CD4-positive, alpha-beta memory T cell (primary cell): ENCODE measurements at regions not wholly inside any gene's neighbourhood (a gene's known extent, or its start where the extent isn't known, plus 50 kb on each side); places are given as distances from the start of the nearest gene placed in this dataset.

Experiments
- CTCF ChIA-PET: fragments of 350-600 bp; sonication (Branson Sonifier 250); formaldehyde crosslinking; loops from one replicate; lab custom pipeline; 2021; ENCODE audit warnings: inconsistent platforms; ENCODE audit not compliant: partially characterized antibody; lab: Charles Lee
- POLR2A ChIA-PET: fragments of 350-600 bp; sonication (Branson Sonifier 250); formaldehyde crosslinking; loops from one replicate; lab custom pipeline; 2021; ENCODE audit not compliant: partially characterized antibody; lab: Charles Lee
- DNase-seq, 5 donors: peaks; one replicate each; pipeline versions ENCODE4 v3.0.0 to v3.0.0-alpha.2; 2020 to 2022; ENCODE audit warnings: mixed read lengths in 1 of 5
- H3K27ac ChIP-seq: one replicate; pipeline ENCODE4 v1.7.0; 2013; ENCODE audit warnings: low read depth, low read length
- H3K27me3 ChIP-seq: 2 replicates; pipeline ENCODE4 v1.7.0; 2013; ENCODE audit warnings: mild to moderate bottlenecking, low read length, moderate library complexity; ENCODE audit not compliant: insufficient read depth
- H3K36me3 ChIP-seq: 2 replicates; pipeline ENCODE4 v1.7.0; 2013; ENCODE audit warnings: mild to moderate bottlenecking, low read length, moderate library complexity; ENCODE audit not compliant: insufficient read depth
- H3K4me1 ChIP-seq: 2 replicates; pipeline ENCODE4 v1.7.0; 2013; ENCODE audit warnings: mild to moderate bottlenecking, low read length, moderate library complexity; ENCODE audit not compliant: insufficient read depth
- H3K4me3 ChIP-seq, 2 donors: one replicate each; pipeline ENCODE4 v1.7.0; 2013; ENCODE audit warnings: low read length in 2 of 2, mild to moderate bottlenecking in 1 of 2
- H3K9me3 ChIP-seq, 2 donors: one replicate each; pipeline ENCODE4 v1.7.0; 2013; ENCODE audit warnings: low read length in 2 of 2, control low read depth in 1 of 2; ENCODE audit not compliant: control insufficient read depth in 1 of 2
- H3K27ac Mint-ChIP-seq, 7 donors: one replicate each; pipeline ENCODE4 v1.8.0; 2020 to 2021; ENCODE audit warnings: mixed read lengths in 7 of 7, mild to moderate bottlenecking in 6 of 7, inconsistent platforms in 3 of 7, moderate library complexity in 3 of 7
- H3K27me3 Mint-ChIP-seq, 2 donors: one replicate each; pipeline ENCODE4 v1.8.0; 2020 to 2021; ENCODE audit warnings: mixed read lengths in 2 of 2
- H3K36me3 Mint-ChIP-seq, 2 donors: one replicate each; pipeline ENCODE4 v1.8.0; 2020 to 2021; ENCODE audit warnings: mixed read lengths in 2 of 2, inconsistent platforms in 1 of 2, mild to moderate bottlenecking in 1 of 2
- H3K4me1 Mint-ChIP-seq, 4 donors: one replicate each; pipeline ENCODE4 v1.8.0; 2020 to 2021; ENCODE audit warnings: mixed read lengths in 4 of 4, mild to moderate bottlenecking in 1 of 4
- H3K4me3 Mint-ChIP-seq, 8 donors: one replicate each; pipeline ENCODE4 v1.8.0; 2020 to 2021; ENCODE audit warnings: mixed read lengths in 8 of 8, mild to moderate bottlenecking in 7 of 8, moderate library complexity in 6 of 8, inconsistent platforms in 3 of 8
- H3K9me3 Mint-ChIP-seq, 8 donors: one replicate each; pipeline ENCODE4 v1.8.0; 2020 to 2021; ENCODE audit warnings: mixed read lengths in 8 of 8, mild to moderate bottlenecking in 5 of 8, inconsistent platforms in 3 of 8, moderate library complexity in 1 of 8
- intact Hi-C: fragments of 100-400 bp; cut with micrococcal nuclease; formaldehyde crosslinking; loops from one replicate; pipeline ENCODE4 v1.15.1; 2023

DNA sequence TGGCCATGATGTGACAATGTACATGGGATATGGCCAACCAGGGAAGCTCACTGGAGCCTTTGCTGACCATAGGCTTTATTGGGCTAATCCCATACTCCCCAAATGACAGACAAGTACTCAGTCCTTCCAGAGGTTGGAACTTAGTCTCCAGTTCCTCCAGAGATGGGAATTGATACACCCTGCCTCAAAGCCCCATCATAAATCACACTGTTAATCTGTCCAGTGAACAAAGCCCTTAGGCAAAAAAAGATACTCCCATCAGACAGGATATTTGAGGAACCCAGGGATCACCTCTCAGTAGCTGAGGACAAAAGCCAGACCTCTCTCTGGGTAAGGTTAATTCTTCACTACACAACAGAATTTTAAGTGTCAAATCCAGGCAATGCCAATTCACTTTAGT, 247.5 kb upstream of the CDH20 start:
- Mint-ChIP-seq H3K4me3 (no peak overlapping the region), H3K9me3 (peaks cover 0 to 8% (median 0%) of the 10 kb centered on the region in 8 donors), H3K36me3 (no peaks in the 10 kb centered on the region), H3K4me1 (no peaks in the 10 kb centered on the region), H3K27me3 (no peaks in the 10 kb centered on the region), H3K27ac (no peak overlapping the region)
- Histone ChIP-seq H3K4me1 (no peaks in the 10 kb centered on the region), H3K9me3 (no peaks in the 10 kb centered on the region), H3K36me3 (no peaks in the 10 kb centered on the region), H3K4me3 (no peak overlapping the region), H3K27ac (no peak overlapping the region), H3K27me3 (no peaks in the 10 kb centered on the region)
- intact Hi-C loops = no loop called here
- CTCF ChIA-PET = no interaction called here
- DNase-seq = no peak
- POLR2A ChIA-PET = no interaction called here

DNA sequence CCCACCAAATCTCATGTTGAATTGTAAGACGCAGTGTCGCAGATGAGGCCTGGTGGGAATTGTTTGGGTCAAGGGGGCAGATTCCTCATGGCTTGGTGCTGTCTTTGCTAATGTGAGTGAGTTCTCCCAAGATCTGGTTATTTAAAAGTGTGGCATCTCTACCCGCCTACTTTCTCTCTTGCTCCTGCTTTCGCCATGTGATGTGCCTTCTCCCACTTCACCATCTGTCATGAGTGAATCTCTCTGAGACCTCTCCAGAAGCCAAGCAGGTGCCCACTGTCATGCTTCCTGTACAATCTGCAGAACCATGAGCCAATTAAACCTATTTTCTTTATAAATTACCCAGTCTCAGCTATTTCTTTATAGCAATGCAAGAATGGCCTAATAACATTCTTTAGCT, 246.6 kb upstream of the CDH20 start:
- no peak for DNase-seq
- Mint-ChIP-seq H3K27ac (no peak overlapping the region), H3K36me3 (no peaks in the 10 kb centered on the region), H3K4me3 (no peak overlapping the region), H3K27me3 (no peaks in the 10 kb centered on the region), H3K4me1 (no peaks in the 10 kb centered on the region), H3K9me3 (peaks cover 0 to 8% (median 0%) of the 10 kb centered on the region in 8 donors)
- POLR2A ChIA-PET = no interaction called here
- no peaks in the 10 kb centered on the region for H3K27me3 ChIP-seq
- no peak overlapping the region for H3K27ac ChIP-seq
- intact Hi-C loops = no loop called here
- CTCF ChIA-PET = no interaction called here
- no peaks in the 10 kb centered on the region for H3K36me3 ChIP-seq
- H3K4me1 ChIP-seq = no peaks in the 10 kb centered on the region
- no peaks in the 10 kb centered on the region for H3K9me3 ChIP-seq
- H3K4me3 ChIP-seq = no peak overlapping the region

DNA sequence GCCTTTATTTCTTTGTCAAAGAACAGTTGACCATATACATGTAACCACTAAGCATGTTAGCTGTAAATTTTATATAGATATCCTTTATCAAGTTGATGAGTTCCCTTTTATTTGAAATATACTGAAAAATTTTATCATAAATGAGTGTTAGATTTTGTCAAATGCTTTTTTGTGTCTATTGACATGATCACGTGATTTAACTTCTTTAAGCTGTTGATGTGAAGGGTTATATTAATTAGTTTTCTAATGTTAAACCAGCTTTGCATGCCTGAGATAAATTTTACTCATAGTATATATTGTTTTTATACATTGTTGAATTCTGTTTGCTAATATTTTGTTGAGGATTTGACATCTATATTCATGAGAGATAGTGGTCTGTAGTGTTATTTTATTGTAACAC, 241.9 kb upstream of the CDH20 start:
- DNase-seq = no peak

DNA sequence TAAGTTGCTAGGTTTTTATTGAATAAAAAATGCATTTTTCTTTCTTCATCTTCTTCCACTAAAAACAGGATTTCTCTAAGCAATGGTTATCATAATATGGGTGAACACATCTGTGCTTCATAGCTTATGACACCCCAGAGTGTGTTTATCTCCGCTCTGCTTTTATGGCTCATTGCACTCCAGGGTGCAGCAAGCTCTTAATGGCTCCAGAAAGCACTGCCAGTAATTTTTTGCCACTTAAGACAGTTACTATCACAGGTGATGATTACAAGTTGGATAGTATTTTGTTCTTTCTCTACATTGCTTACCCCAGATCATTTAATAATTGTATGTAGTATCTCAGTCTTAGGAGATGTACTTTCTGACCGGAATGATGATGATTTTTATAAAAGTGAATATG, 239.3 kb upstream of the CDH20 start:
- Mint-ChIP-seq H3K4me3 (no peak overlapping the region), H3K27me3 (no peaks in the 10 kb centered on the region), H3K9me3 (peaks cover 0 to 5% (median 0%) of the 10 kb centered on the region in 8 donors), H3K36me3 (no peaks in the 10 kb centered on the region), H3K4me1 (no peaks in the 10 kb centered on the region), H3K27ac (no peak overlapping the region)
- intact Hi-C loops = no loop called here
- CTCF ChIA-PET = no interaction called here
- H3K4me1 ChIP-seq = no peaks in the 10 kb centered on the region
- no peak overlapping the region for H3K27ac ChIP-seq
- H3K27me3 ChIP-seq = no peaks in the 10 kb centered on the region
- DNase-seq = no peak
- H3K9me3 ChIP-seq = no peaks in the 10 kb centered on the region
- POLR2A ChIA-PET = no interaction called here
- H3K36me3 ChIP-seq = no peaks in the 10 kb centered on the region
- no peak overlapping the region for H3K4me3 ChIP-seq

More for the DNA sequence above, 241.9 kb upstream of the CDH20 start:
- no peaks in the 10 kb centered on the region for H3K36me3 ChIP-seq
- H3K4me3 ChIP-seq = no peak overlapping the region
- no peaks in the 10 kb centered on the region for H3K36me3 Mint-ChIP-seq
- no peaks in the 10 kb centered on the region for H3K4me1 ChIP-seq
- CTCF ChIA-PET = no interaction called here
- H3K9me3 Mint-ChIP-seq = peaks cover 0 to 5% (median 0%) of the 10 kb centered on the region in 8 donors
- no peaks in the 10 kb centered on the region for H3K27me3 ChIP-seq
- H3K4me3 Mint-ChIP-seq = no peak overlapping the region
- no peaks in the 10 kb centered on the region for H3K9me3 ChIP-seq
- H3K27ac ChIP-seq = no peak overlapping the region
- H3K4me1 Mint-ChIP-seq = no peaks in the 10 kb centered on the region
- POLR2A ChIA-PET = no interaction called here
- intact Hi-C loops = no loop called here
- no peaks in the 10 kb centered on the region for H3K27me3 Mint-ChIP-seq
- no peak overlapping the region for H3K27ac Mint-ChIP-seq

DNA sequence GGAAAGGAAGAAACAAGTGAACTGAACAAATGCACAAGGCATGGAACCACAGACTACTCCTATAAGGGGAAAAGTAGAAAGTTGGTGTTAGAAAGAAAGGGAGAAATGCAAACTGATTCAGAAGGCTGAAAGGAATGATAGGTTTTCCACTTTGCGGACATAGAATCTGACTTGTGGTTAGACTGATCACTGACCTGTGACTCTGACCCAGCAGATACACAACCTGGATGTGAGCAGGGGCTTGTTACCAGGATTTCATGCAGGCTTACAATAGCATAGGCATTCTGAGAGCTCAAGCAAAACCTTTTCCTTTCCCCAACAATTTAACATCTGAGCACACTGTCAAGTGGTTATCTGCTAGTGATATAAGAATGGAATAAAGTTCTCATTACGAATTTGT, 237.0 kb upstream of the CDH20 start:
- CTCF ChIA-PET = interaction anchor here (0.9 kb wide), 1 partner anchor 9 kb away, joined by 3 read pairs; no protein-coding TSS in a partner anchor
- H3K4me1 ChIP-seq = no peaks in the 10 kb centered on the region
- Mint-ChIP-seq H3K27ac (no peak overlapping the region), H3K27me3 (no peaks in the 10 kb centered on the region), H3K36me3 (no peaks in the 10 kb centered on the region), H3K9me3 (peaks cover 0 to 7% (median 3%) of the 10 kb centered on the region in 8 donors), H3K4me1 (no peaks in the 10 kb centered on the region), H3K4me3 (no peak overlapping the region)
- H3K4me3 ChIP-seq = no peak overlapping the region
- H3K27me3 ChIP-seq = no peaks in the 10 kb centered on the region
- no peak for DNase-seq
- POLR2A ChIA-PET = no interaction called here
- intact Hi-C loops = no loop called here
- H3K9me3 ChIP-seq = no peaks in the 10 kb centered on the region
- H3K36me3 ChIP-seq = no peaks in the 10 kb centered on the region
- no peak overlapping the region for H3K27ac ChIP-seq

DNA sequence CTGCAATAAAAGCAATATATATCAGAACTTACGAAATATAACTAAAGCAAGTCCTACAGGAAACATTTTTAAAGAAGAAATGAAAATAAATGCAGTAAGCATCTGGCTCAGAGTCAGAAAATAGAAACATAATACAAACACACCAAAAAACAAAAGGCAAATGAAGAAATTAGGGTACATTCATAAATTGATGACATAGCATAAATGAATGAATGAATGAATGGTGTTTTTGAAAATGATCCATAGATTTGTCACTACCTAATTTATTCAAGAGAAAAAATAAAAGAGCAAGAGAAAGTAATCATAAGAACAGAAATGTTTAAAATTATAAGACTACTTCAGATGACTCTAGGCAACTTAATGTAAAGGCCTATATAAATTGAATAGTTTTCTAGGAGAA, 226.1 kb upstream of the CDH20 start:
- POLR2A ChIA-PET = no interaction called here
- no peak overlapping the region for H3K4me3 ChIP-seq
- DNase-seq = no peak
- H3K27me3 ChIP-seq = no peaks in the 10 kb centered on the region
- no peaks in the 10 kb centered on the region for H3K27me3 Mint-ChIP-seq
- no peaks in the 10 kb centered on the region for H3K36me3 Mint-ChIP-seq
- no peaks in the 10 kb centered on the region for H3K9me3 ChIP-seq
- H3K4me1 Mint-ChIP-seq = no peaks in the 10 kb centered on the region
- no peak overlapping the region for H3K27ac ChIP-seq
- no peak overlapping the region for H3K27ac Mint-ChIP-seq
- no peaks in the 10 kb centered on the region for H3K36me3 ChIP-seq
- H3K4me3 Mint-ChIP-seq = no peak overlapping the region
- H3K4me1 ChIP-seq = no peaks in the 10 kb centered on the region
- CTCF ChIA-PET = no interaction called here
- H3K9me3 Mint-ChIP-seq = peaks cover 0 to 7% (median 2%) of the 10 kb centered on the region in 8 donors
- intact Hi-C loops = no loop called here

DNA sequence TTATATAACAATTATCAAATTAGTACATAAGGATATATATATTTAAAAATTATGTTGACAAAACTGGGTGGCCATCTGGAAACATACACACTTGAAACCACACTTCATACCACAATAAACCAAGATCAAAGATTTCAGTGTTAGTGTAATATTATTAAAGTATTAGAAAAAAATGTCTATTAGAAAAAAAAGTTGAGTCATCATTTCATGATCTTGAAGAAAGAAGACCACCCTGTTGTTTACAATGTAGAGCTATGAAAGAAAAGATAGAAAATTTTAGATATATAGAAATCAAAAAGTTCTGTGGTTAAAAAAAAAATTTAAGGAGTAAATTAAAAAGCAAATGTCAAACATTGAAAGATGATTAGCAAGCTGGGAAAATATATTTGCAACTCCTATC, 224.5 kb upstream of the CDH20 start:
- H3K27me3 Mint-ChIP-seq = no peaks in the 10 kb centered on the region
- no peak overlapping the region for H3K4me3 Mint-ChIP-seq
- Histone ChIP-seq H3K4me3 (no peak overlapping the region), H3K27ac (no peak overlapping the region), H3K9me3 (no peaks in the 10 kb centered on the region), H3K4me1 (no peaks in the 10 kb centered on the region), H3K27me3 (no peaks in the 10 kb centered on the region), H3K36me3 (no peaks in the 10 kb centered on the region)
- H3K9me3 Mint-ChIP-seq = peaks cover 0 to 6% (median under 1%) of the 10 kb centered on the region in 8 donors
- DNase-seq = no peak
- CTCF ChIA-PET = no interaction called here
- POLR2A ChIA-PET = no interaction called here
- no peaks in the 10 kb centered on the region for H3K4me1 Mint-ChIP-seq
- H3K36me3 Mint-ChIP-seq = no peaks in the 10 kb centered on the region
- intact Hi-C loops = no loop called here
- no peak overlapping the region for H3K27ac Mint-ChIP-seq

DNA sequence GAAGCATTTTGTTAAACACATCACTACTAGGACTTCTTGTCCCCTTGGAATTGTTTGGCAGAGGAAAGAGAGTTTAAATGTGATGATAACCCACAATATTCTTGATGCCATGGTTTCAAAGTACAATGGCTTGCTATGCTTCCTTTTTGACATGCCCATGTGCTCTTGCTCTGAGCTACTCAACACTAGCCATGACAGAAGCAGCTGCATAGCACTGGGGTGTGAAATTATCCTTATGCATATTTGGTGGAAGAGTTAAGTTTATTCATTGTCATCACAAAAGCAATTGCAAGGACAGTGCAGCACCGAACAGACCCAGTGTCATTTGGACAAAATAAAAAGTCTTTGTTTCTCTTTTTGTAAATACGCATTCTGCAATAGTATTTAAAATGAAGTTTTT, 209.9 kb upstream of the CDH20 start:
- CTCF ChIA-PET = no interaction called here
- no peak overlapping the region for H3K4me3 ChIP-seq
- no peak for DNase-seq
- no peaks in the 10 kb centered on the region for H3K27me3 Mint-ChIP-seq
- no peaks in the 10 kb centered on the region for H3K4me1 ChIP-seq
- H3K9me3 Mint-ChIP-seq = peaks cover 0 to 5% (median 4%) of the 10 kb centered on the region in 8 donors
- H3K36me3 Mint-ChIP-seq = no peaks in the 10 kb centered on the region
- intact Hi-C loops = no loop called here
- POLR2A ChIA-PET = no interaction called here
- H3K27ac ChIP-seq = no peak overlapping the region
- no peaks in the 10 kb centered on the region for H3K9me3 ChIP-seq
- H3K27me3 ChIP-seq = no peaks in the 10 kb centered on the region
- no peak overlapping the region for H3K4me3 Mint-ChIP-seq
- no peaks in the 10 kb centered on the region for H3K36me3 ChIP-seq
- no peaks in the 10 kb centered on the region for H3K4me1 Mint-ChIP-seq
- no peak overlapping the region for H3K27ac Mint-ChIP-seq
